Colonic mucosa (tissue), 4 donors: ENCODE measurements at regions not wholly inside any gene's neighbourhood (a gene's known extent, or its start where the extent isn't known, plus 50 kb on each side); places are given as distances from the start of the nearest gene placed in this dataset.

Source experiments
- DNase-seq: peaks from one replicate; pipeline ENCODE4 v3.0.0-alpha.2; 2020
- H3K27ac ChIP-seq: fragments of 200-600 bp; one replicate; pipeline ENCODE4 v1.8.0; 2021
- H3K27me3 ChIP-seq: fragments of 200-600 bp; one replicate; pipeline ENCODE4 v1.8.0; 2021
- H3K36me3 ChIP-seq: fragments of 200-600 bp; one replicate; pipeline ENCODE4 v1.8.0; 2021
- H3K4me1 ChIP-seq: fragments of 200-600 bp; one replicate; pipeline ENCODE4 v1.8.0; 2021; ENCODE audit warnings: mild to moderate bottlenecking
- H3K4me3 ChIP-seq: fragments of 200-600 bp; one replicate; pipeline ENCODE4 v1.8.0; 2021
- H3K9ac ChIP-seq, 2 donors: one replicate each; pipeline ENCODE4 v1.7.0; 2013; ENCODE audit warnings: control low read depth in 2 of 2, low read depth in 2 of 2, low read length in 2 of 2
- H3K9me3 ChIP-seq: fragments of 200-600 bp; one replicate; pipeline ENCODE4 v1.8.0; 2021
- CTCF ChIP-seq: fragments of 200-600 bp; IDR thresholded peaks from one replicate; pipeline ENCODE4 v1.8.0; 2022; ENCODE audit warnings: antibody characterized with exemption, mild to moderate bottlenecking
- intact Hi-C: fragments of 100-400 bp; cut with DNase I; formaldehyde crosslinking; loops from one replicate; pipeline ENCODE4 v1.14.1; 2022
- donor health status: healthy.
- donor health status: DM: no; HTN: no; CAD: no.
- donor health status: DM: no; HTN: no; CAD: no.

DNA sequence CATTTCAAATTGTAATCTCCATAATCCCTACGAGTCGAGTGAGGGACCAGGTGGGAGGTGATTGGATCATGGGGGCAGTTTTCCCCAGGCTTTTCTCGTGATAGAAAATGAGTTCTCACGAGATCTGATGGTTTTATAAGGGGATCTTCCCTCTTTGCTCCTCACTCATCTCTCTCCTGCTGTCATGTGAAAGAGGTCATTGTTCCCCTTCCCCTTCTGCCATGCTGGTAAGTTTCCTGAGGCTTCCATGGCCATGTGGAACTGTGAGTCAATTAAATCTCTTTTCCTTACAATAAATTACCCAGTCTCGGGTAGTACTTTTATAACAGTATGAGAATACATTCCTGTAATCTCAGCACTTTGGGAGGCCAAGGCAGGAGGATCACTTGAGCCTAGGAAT, 76.7 kb upstream of the MARCHF10 start:
- H3K4me3 ChIP-seq, result no peak overlapping the region
- intact Hi-C loops, result no loop called here
- no peak for TF ChIP-seq CTCF
- H3K9ac ChIP-seq, result no peak overlapping the region
- H3K27ac ChIP-seq, result no peak overlapping the region
- H3K27me3 ChIP-seq, result no peaks in the 10 kb centered on the region
- H3K36me3 ChIP-seq, result no peaks in the 10 kb centered on the region
- DNase-seq, result no peak
- no peaks in the 10 kb centered on the region for H3K4me1 ChIP-seq
- H3K9me3 ChIP-seq, result no peaks in the 10 kb centered on the region

- H3K36me3 ChIP-seq, result no peaks in the 10 kb centered on the region
- no peaks in the 10 kb centered on the region for H3K27me3 ChIP-seq
- H3K27ac ChIP-seq, result no peak overlapping the region
- intact Hi-C loops, result no loop called here
- no peak overlapping the region for H3K4me3 ChIP-seq
- no peaks in the 10 kb centered on the region for H3K4me1 ChIP-seq
- no peak for TF ChIP-seq CTCF
- no peak for DNase-seq
- H3K9me3 ChIP-seq, result no peaks in the 10 kb centered on the region
- no peak overlapping the region for H3K9ac ChIP-seq
Measured at GRCh38 chr17:62882878-62883277, 74.8 kb upstream of the MARCHF10 start.

- no peak overlapping the region for H3K9ac ChIP-seq
- no peaks in the 10 kb centered on the region for H3K9me3 ChIP-seq
- DNase-seq, result no peak
- no peak for TF ChIP-seq CTCF
- intact Hi-C loops, result no loop called here
- H3K4me3 ChIP-seq, result no peak overlapping the region
- H3K4me1 ChIP-seq, result no peaks in the 10 kb centered on the region
- H3K27ac ChIP-seq, result no peak overlapping the region
- no peaks in the 10 kb centered on the region for H3K27me3 ChIP-seq
- H3K36me3 ChIP-seq, result no peaks in the 10 kb centered on the region
Measured at GRCh38 chr17:62882284-62882683, 74.2 kb upstream of the MARCHF10 start.

GRCh38 chr17:62880120-62880519, 72.0 kb upstream of the MARCHF10 start:
- Histone ChIP-seq H3K4me1 (no peaks in the 10 kb centered on the region), H3K4me3 (no peak overlapping the region), H3K27ac (no peak overlapping the region), H3K9me3 (no peaks in the 10 kb centered on the region), H3K27me3 (no peaks in the 10 kb centered on the region), H3K9ac (no peak overlapping the region), H3K36me3 (no peaks in the 10 kb centered on the region)
- DNase-seq, result no peak
- intact Hi-C loops, result no loop called here
- no peak for TF ChIP-seq CTCF

DNA sequence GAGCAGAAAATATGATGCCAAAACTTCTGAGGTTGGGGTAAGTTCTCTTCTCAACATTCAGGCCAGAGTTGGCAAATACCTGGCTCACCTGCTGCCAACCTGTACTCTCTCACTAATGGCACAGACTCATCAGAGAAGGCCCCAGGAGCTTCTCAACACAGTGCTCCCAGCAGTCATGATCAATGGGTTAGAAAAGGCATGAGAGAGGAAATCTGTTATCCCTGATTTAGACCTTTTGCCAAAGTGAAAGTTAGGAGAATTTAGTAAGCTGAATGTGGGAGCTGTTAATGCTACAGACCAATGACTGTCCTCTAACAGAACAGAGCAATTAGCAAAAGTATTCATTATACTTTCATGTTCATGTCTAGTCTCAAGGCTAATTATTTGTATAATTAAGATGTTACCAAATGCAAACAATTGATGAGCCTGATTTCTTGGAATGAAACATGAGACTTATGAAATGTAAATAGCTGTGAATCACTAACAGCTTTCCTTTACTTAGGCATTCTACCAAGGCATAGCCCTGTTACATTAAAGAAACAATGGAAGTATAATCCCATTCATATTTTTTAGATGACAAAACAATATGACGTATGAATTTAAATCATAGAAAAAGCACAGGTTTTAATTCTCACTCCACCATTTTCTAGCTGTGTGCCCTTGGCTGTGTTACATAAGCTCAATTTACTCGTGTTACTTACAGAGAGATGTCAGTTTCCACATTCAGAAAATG, 68.7 kb upstream of the MARCHF10 start:
- no peaks in the 10 kb centered on the region for H3K27me3 ChIP-seq
- no peak overlapping the region for H3K9ac ChIP-seq
- no peaks in the 10 kb centered on the region for H3K9me3 ChIP-seq
- no peak for DNase-seq
- no peak for TF ChIP-seq CTCF
- H3K4me3 ChIP-seq, result no peak overlapping the region
- no peak overlapping the region for H3K27ac ChIP-seq
- H3K36me3 ChIP-seq, result no peaks in the 10 kb centered on the region
- H3K4me1 ChIP-seq, result no peaks in the 10 kb centered on the region
- intact Hi-C loops, result no loop called here
